HEK293T (cell line): ENCODE measurements at regions not wholly inside any gene's neighbourhood (a gene's known extent, or its start where the extent isn't known, plus 50 kb on each side); places are given as distances from the start of the nearest gene placed in this dataset.

ENCODE experiments used
- BHLHE40 ChIP-seq: fragments of 450-650 bp; IDR thresholded peaks from 2 replicates; pipeline ENCODE4 v1.6.1; 2016; ENCODE audit warnings: mild to moderate bottlenecking, moderate library complexity, borderline replicate concordance
- CTBP1 ChIP-seq: fragments of 450-650 bp; IDR thresholded peaks from 2 replicates; pipeline ENCODE4 v1.6.1; 2016; ENCODE audit warnings: borderline replicate concordance
- ELF4 ChIP-seq: fragments of 450-650 bp; IDR thresholded peaks from 2 replicates; pipeline ENCODE4 v1.6.1; 2017; ENCODE audit warnings: antibody characterized with exemption
- FOXK2 ChIP-seq: fragments of 450-650 bp; IDR thresholded peaks from 2 replicates; pipeline ENCODE4 v1.6.1; 2016; ENCODE audit warnings: mild to moderate bottlenecking
- FOXM1 ChIP-seq: fragments of 450-650 bp; IDR thresholded peaks from 2 replicates; pipeline ENCODE4 v1.6.1; 2017; ENCODE audit warnings: mild to moderate bottlenecking, borderline replicate concordance
- LEF1 ChIP-seq: fragments of 450-650 bp; IDR thresholded peaks from 2 replicates; pipeline ENCODE4 v1.6.1; 2017; ENCODE audit warnings: mild to moderate bottlenecking, borderline replicate concordance
- NFRKB ChIP-seq: fragments of 450-650 bp; IDR thresholded peaks from 2 replicates; pipeline ENCODE4 v1.6.1; 2016; ENCODE audit warnings: mild to moderate bottlenecking, moderate library complexity
- PKNOX1 ChIP-seq: fragments of 450-650 bp; IDR thresholded peaks from 2 replicates; pipeline ENCODE4 v1.6.1; 2016
- SP1 ChIP-seq: fragments of 450-650 bp; IDR thresholded peaks from 2 replicates; pipeline ENCODE4 v1.6.1; 2017
- TARDBP ChIP-seq: fragments of 450-650 bp; IDR thresholded peaks from 2 replicates; pipeline ENCODE4 v1.6.1; 2016

GRCh38 chr1:234773936-234774677 is 164.1 kb upstream of the IRF2BP2 start:
- TF ChIP-seq NFRKB = no peak
- no peak for TF ChIP-seq FOXM1
- no peak for TF ChIP-seq SP1
- TF ChIP-seq ELF4 = no peak
- no peak for TF ChIP-seq PKNOX1
- TF ChIP-seq TARDBP = no peak
- TF ChIP-seq CTBP1 = no peak
- TF ChIP-seq BHLHE40 = no peak
- no peak for TF ChIP-seq LEF1
- TF ChIP-seq FOXK2 = no peak
